Glutamatergic neuron (in vitro differentiated cells): ENCODE measurements at regions not wholly inside any gene's neighbourhood (a gene's known extent, or its start where the extent isn't known, plus 50 kb on each side); places are given as distances from the start of the nearest gene placed in this dataset.
A peak's percentile ranks its signal among the peaks of the same experiment; 100 is the strongest.

Source experiments
- DNase-seq: peaks from one replicate; pipeline ENCODE4 v3.0.0; 2022
- H3K27ac Mint-ChIP-seq: one replicate; pipeline ENCODE4 v1.8.0; 2020; ENCODE audit warnings: mild to moderate bottlenecking, mixed read lengths, inconsistent platforms; ENCODE audit not compliant: unreplicated experiment
- H3K27me3 Mint-ChIP-seq: one replicate; pipeline ENCODE4 v1.8.0; 2020; ENCODE audit warnings: mild to moderate bottlenecking, moderate library complexity, mixed read lengths, inconsistent platforms; ENCODE audit not compliant: unreplicated experiment
- H3K36me3 Mint-ChIP-seq: one replicate; pipeline ENCODE4 v1.8.0; 2020; ENCODE audit warnings: mild to moderate bottlenecking, mixed read lengths, inconsistent platforms; ENCODE audit not compliant: unreplicated experiment
- H3K4me1 Mint-ChIP-seq: one replicate; pipeline ENCODE4 v1.8.0; 2020; ENCODE audit warnings: mild to moderate bottlenecking, low read depth, mixed read lengths, inconsistent platforms; ENCODE audit not compliant: unreplicated experiment
- H3K4me3 Mint-ChIP-seq: one replicate; pipeline ENCODE4 v1.8.0; 2020; ENCODE audit warnings: mild to moderate bottlenecking, mixed read lengths, inconsistent platforms; ENCODE audit not compliant: unreplicated experiment
- H3K9me3 Mint-ChIP-seq: one replicate; pipeline ENCODE4 v1.8.0; 2020; ENCODE audit warnings: mild to moderate bottlenecking, moderate library complexity, mixed read lengths, inconsistent platforms; ENCODE audit not compliant: unreplicated experiment
- CTCF ChIP-seq: fragments of 200-600 bp; sonication (generic); IDR thresholded peaks from one replicate; pipeline ENCODE4 v1.5.0; 2021; ENCODE audit not compliant: partially characterized antibody, unreplicated experiment

- Mint-ChIP-seq H3K27ac (no peak overlapping the region), H3K36me3 (no peaks in the 10 kb centered on the region), H3K9me3 (peaks cover 5% of the 10 kb centered on the region), H3K4me1 (peaks cover 24% of the 10 kb centered on the region), H3K27me3 (peaks cover 13% of the 10 kb centered on the region), H3K4me3 (no peak overlapping the region)
- DNase-seq: peak; percentile 6
- TF ChIP-seq CTCF: no peak
Observed at GRCh38 chr17:77798481-77798880, 160.0 kb upstream of the TNRC6C start.

- peaks cover 9% of the 10 kb centered on the region for H3K9me3 Mint-ChIP-seq
- DNase-seq: no peak
- no peak overlapping the region for H3K4me3 Mint-ChIP-seq
- H3K27me3 Mint-ChIP-seq: peaks cover 19% of the 10 kb centered on the region
- peaks cover 35% of the 10 kb centered on the region for H3K4me1 Mint-ChIP-seq
- TF ChIP-seq CTCF: no peak
- H3K27ac Mint-ChIP-seq: peak overlapping the region; percentile 9
- no peaks in the 10 kb centered on the region for H3K36me3 Mint-ChIP-seq
Observed at GRCh38 chr17:77800816-77801215, 157.7 kb upstream of the TNRC6C start.

GRCh38 chr17:77801545-77802332 lies 156.8 kb upstream of the TNRC6C start:
- no peak for TF ChIP-seq CTCF
- Mint-ChIP-seq H3K4me3 (peak overlapping the region; percentile 74), H3K27me3 (peaks cover 19% of the 10 kb centered on the region), H3K4me1 (peaks cover 32% of the 10 kb centered on the region), H3K36me3 (no peaks in the 10 kb centered on the region), H3K9me3 (peaks cover 9% of the 10 kb centered on the region), H3K27ac (peak overlapping the region; percentile 97)
- DNase-seq: no peak

- Mint-ChIP-seq H3K4me1 (peaks cover 32% of the 10 kb centered on the region), H3K27me3 (peaks cover 19% of the 10 kb centered on the region), H3K27ac (peak overlapping the region; percentile 97), H3K36me3 (no peaks in the 10 kb centered on the region), H3K9me3 (peaks cover 9% of the 10 kb centered on the region), H3K4me3 (peak overlapping the region; percentile 74)
- DNase-seq: peak; percentile 32
- TF ChIP-seq CTCF: no peak
Observed at GRCh38 chr17:77802333-77802615, 156.2 kb upstream of the TNRC6C start.

- H3K36me3 Mint-ChIP-seq: no peaks in the 10 kb centered on the region
- peaks cover 33% of the 10 kb centered on the region for H3K4me1 Mint-ChIP-seq
- DNase-seq: peak; percentile 60
- no peak for TF ChIP-seq CTCF
- peak overlapping the region; percentile 97 for H3K27ac Mint-ChIP-seq
- peak overlapping the region; percentile 74 for H3K4me3 Mint-ChIP-seq
- peaks cover 9% of the 10 kb centered on the region for H3K9me3 Mint-ChIP-seq
- H3K27me3 Mint-ChIP-seq: peaks cover 19% of the 10 kb centered on the region
Observed at GRCh38 chr17:77802811-77803220, 155.7 kb upstream of the TNRC6C start.
